ENCODE measurements at regions not wholly inside any gene's neighbourhood (a gene's known extent, or its start where the extent isn't known, plus 50 kb on each side); places are given as distances from the start of the nearest gene placed in this dataset.
"Not testable (repeated sequence)": the region's sequence is repeated elsewhere in the genome, so short reads cannot be mapped to it uniquely, and the experiment has no call there.

DNA sequence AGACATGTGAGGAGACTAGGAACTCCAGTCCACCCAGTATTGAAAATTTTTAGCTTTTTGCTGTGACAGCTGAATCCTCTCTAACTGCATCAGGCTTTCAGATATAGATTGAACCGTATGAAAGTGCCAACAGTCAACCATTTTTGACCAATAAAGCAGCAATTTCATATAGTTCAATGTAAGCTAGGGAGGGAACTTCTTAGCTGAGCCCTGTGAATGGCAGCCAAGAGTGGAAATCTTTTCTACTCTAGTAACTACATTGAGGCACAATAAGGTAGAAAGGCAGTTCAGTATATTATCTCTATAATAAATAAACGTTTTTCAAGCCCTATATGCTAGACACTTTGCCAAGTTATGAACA, 96.3 kb upstream of the TANK start:
- DNase-seq (ENCODE audit: low spot score) = no peak

- no peak for DNase-seq (ENCODE audit: low spot score)
These were observed 92.3 kb upstream of the TANK start for GRCh38 chr2:161067846-161068350.

- DNase-seq (ENCODE audit: low spot score) = no peak
These were observed 91.6 kb upstream of the TANK start for GRCh38 chr2:161068670-161069069.

- DNase-seq (ENCODE audit: low spot score) = no peak
These were observed 89.3 kb upstream of the TANK start for GRCh38 chr2:161070693-161071479.

- DNase-seq (ENCODE audit: low spot score) = not testable (repeated sequence)
These were observed 87.8 kb upstream of the TANK start for GRCh38 chr2:161072436-161072835.

GRCh38 chr2:161075701-161076100, 84.5 kb upstream of the TANK start:
- DNase-seq (ENCODE audit: low spot score) = no peak

DNA sequence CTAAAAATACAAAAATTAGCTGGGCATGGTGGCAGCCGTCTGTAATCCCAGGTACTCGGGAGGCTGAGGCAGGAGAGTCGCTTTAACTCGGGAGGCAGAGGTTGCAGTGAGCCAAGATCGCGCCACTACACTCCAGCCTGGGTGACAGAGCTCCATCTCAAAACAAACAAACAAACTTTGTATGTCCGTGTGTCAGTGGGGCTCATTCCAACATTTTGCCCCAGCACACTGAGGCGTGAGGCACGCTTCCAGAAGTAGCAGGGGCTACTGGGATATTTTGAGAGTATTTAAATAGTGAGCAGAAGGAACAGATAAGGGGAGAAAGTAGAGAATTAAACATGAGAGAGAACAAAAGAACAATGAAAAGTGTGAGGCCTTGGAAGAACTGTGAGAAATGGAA, 83.3 kb upstream of the TANK start:
- no peak for DNase-seq (ENCODE audit: low spot score)

GRCh38 chr2:161077367-161078210, 82.6 kb upstream of the TANK start:
- DNase-seq (ENCODE audit: low spot score) = no peak

DNA sequence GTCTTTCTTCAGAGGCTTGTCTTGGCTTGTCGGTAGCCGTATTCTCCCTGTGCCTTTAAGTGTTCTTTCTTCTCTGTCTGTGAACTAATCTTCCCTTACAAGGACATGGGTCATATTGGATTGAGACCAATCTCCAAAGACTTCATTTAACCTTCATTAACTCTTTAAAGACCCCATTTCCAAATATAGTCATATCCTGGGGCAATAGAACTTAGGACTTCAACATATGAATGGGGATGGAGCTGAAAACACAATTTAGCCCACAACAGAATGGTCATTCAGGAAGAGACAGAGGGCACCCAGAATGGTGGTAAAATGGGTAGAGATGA, 82.1 kb upstream of the TANK start:
- DNase-seq (ENCODE audit: low spot score) = no peak

GRCh38 chr2:161085149-161085548, 75.1 kb upstream of the TANK start:
- no peak for DNase-seq (ENCODE audit: low spot score)

DNA sequence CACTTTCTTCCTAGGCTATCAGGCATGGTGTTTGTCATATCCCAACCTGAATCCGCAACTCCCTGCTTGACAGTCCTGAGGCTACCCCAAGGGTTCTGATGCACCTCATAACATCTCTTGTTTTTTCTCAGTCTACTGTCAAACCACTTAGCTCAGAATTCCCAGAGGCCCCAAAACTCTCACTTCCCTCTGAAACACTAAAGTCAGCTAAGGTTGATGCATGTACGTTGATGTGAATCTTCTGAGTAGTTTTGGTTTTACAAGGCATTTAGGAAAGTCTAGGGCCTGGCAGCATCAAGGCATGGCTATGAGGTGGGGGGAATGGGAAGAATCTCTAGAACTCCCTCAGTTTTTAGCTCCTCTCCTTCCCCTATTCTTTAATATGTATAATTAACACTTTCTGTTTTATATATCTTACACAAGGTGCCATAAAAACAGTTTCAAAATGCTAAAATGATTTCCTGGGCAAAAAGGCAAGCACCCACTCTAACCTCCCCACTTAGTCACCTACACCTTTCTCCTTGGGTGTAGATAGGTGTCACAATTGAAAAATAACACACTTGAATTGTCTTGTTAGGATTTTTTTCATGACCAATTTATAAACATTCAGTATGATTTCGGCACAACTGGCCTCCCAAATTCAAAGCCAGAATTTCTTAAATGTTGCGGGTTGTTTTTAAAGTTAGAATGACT, 71.4 kb upstream of the TANK start:
- DNase-seq (ENCODE audit: low spot score) = no peak

- no peak for DNase-seq (ENCODE audit: low spot score)
These were observed 69.8 kb upstream of the TANK start for GRCh38 chr2:161090411-161090810.

DNA sequence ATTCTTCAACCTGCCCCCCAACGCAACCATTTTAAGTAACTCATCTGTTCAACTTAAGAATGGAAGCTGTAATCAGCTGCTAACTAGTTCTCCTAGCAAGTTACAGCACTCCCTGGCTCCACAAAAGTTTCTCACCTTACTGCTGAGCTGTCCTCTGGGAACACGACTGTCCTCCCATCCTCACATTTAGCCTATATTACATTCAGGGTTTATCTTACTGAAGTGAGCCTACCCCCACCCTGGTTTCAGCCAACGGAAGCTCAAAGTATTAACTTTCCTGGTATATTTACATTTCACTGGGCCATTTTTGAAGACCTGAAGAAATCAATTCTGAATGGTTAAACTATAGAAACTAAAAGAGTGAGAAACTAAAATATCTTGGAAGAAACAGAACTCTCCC, 64.9 kb upstream of the TANK start:
- DNase-seq (ENCODE audit: low spot score) = no peak

- no peak for DNase-seq (ENCODE audit: low spot score)
These were observed 63.9 kb upstream of the TANK start for GRCh38 chr2:161096336-161096735.

DNA sequence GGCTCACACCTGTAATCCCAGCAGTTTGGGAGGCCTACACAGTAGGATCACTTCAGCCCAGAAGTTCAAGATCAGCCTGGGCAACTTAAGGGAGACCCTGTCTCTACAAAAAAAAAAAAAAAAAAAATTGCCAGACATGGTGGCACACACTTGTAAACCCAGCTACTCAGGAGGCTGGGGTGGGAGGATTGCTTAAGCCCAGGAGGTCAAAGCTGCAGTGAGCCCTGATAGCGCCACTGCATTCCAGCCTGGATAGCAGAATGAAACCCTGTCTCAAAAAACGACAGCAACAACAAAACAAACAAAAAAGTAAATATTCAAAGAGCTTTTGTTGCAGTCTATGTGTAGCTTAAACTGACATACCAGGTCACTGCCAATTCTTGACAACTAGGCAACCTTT, 63.1 kb upstream of the TANK start:
- DNase-seq (ENCODE audit: low spot score) = no peak

GRCh38 chr2:161100211-161100895, 59.9 kb upstream of the TANK start:
- no peak for DNase-seq (ENCODE audit: low spot score)

GRCh38 chr2:161101406-161101805, 58.8 kb upstream of the TANK start:
- DNase-seq (ENCODE audit: low spot score) = no peak

- no peak for DNase-seq (ENCODE audit: low spot score)
These were observed 57.3 kb upstream of the TANK start for GRCh38 chr2:161102770-161103450.

DNA sequence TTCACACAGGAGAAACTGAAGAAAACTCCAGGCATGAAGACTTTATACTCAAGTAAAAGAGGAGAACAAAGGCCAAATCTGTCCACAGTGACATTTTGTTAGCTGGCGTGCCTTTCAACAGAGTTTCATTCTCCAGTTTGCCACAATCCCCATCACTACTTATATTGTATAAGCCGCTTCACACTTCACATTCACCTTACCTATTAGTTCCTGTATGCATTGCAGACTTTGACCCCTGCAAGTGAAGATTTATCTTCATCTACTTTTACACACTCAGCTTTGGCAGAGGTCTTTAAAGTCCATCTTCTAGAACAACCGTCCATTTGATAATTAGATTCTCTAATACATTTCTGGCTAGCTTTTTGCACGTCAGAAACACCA, 56.8 kb upstream of the TANK start:
- no peak for DNase-seq (ENCODE audit: low spot score)

DNA sequence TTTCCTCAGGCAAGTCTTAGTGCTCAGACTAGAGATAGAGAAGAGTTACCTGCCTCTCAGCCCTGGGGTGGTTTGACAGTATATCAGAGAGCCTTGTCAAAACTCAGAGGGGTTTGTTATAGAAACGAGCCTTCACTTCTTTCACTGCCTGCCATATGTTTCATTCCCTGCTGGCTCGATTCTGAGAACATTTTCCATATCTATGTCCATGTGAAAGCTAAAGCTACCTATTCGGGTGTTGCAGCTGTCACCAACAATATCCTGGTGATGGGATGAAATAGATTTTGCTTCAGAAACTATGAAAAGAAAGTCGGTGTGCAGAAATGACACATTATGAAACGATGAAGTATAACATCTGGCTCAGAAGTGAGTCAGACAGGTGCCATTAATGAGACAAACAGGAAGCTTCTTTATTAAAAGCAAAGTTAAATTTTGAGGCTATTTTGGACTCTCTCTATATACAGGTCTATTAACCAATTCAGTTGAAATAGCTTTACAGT, 56.1 kb upstream of the TANK start:
- no peak for DNase-seq (ENCODE audit: low spot score)

DNA sequence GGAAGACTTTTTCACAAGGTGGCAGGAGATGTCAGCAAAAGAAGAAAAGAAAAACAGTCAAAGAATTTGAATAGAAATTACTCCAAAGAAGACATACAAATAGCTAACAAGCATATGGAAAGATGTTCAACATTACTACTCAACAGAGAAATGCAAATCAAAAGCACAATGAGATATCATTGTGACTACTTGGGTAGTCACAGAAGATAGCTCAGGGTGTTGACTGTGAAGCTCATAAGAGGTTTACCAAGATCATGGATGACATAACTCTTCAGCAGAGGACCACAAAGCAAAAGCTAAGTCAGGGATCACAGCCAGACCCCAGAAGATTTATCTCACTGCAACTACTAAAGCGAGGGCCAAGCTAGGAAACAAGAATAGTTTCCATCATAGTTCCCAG, 53.0 kb upstream of the TANK start:
- DNase-seq (ENCODE audit: low spot score) = no peak
